KMS-11 (cell line): ENCODE measurements at regions not wholly inside any gene's neighbourhood (a gene's known extent, or its start where the extent isn't known, plus 50 kb on each side); places are given as distances from the start of the nearest gene placed in this dataset.

ENCODE experiments used
- H2AFZ ChIP-seq: fragments of 200-600 bp; sonication (generic); 2 replicates; pipeline ENCODE4 v1.6.1; 2016; ENCODE audit warnings: antibody characterized with exemption, mixed run types, low read depth
- H3K27ac ChIP-seq: fragments of 200-600 bp; sonication (generic); 2 replicates; pipeline ENCODE4 v1.6.1; 2016; ENCODE audit warnings: mild to moderate bottlenecking, mixed run types
- H3K27me3 ChIP-seq: fragments of 200-600 bp; sonication (generic); 2 replicates; pipeline ENCODE4 v1.6.1; 2017; ENCODE audit warnings: mild to moderate bottlenecking, low read depth, mixed run types, moderate library complexity; ENCODE audit not compliant: insufficient read depth
- H3K36me3 ChIP-seq: fragments of 200-600 bp; sonication (generic); 2 replicates; pipeline ENCODE4 v1.6.1; 2017; ENCODE audit warnings: mild to moderate bottlenecking, mixed run types; ENCODE audit not compliant: insufficient read depth
- H3K4me1 ChIP-seq: fragments of 200-600 bp; sonication (generic); 2 replicates; pipeline ENCODE4 v1.6.1; 2016; ENCODE audit warnings: mild to moderate bottlenecking, low read depth, mixed run types; ENCODE audit not compliant: poor library complexity, severe bottlenecking
- H3K4me2 ChIP-seq: fragments of 200-600 bp; sonication (generic); 2 replicates; pipeline ENCODE4 v1.7.0; 2016; ENCODE audit warnings: mild to moderate bottlenecking, mixed run types
- H3K4me3 ChIP-seq: fragments of 200-600 bp; sonication (generic); IDR thresholded peaks from 2 replicates; pipeline ENCODE4 v1.6.1; 2017; ENCODE audit warnings: low read depth, low read length, mixed read lengths; ENCODE audit not compliant: insufficient read depth
- H3K79me2 ChIP-seq: fragments of 200-600 bp; sonication (generic); 2 replicates; pipeline ENCODE4 v1.6.1; 2016; ENCODE audit warnings: low read depth, mixed run types; ENCODE audit not compliant: insufficient read depth
- H3K9ac ChIP-seq: fragments of 200-600 bp; sonication (generic); 2 replicates; pipeline ENCODE4 v1.6.1; 2016; ENCODE audit warnings: mild to moderate bottlenecking, mixed run types
- H4K20me1 ChIP-seq: fragments of 200-600 bp; sonication (generic); 2 replicates; pipeline ENCODE4 v1.6.1; 2016; ENCODE audit warnings: mild to moderate bottlenecking, mixed run types; ENCODE audit not compliant: insufficient read depth
- CTCF ChIP-seq: fragments of 200-600 bp; sonication (generic); conservative IDR thresholded peaks from 2 replicates; pipeline ENCODE4 v1.6.1; 2017; ENCODE audit warnings: low read depth, mild to moderate bottlenecking, antibody characterized with exemption, low read length, moderate library complexity, mixed read lengths

GRCh38 chr12:83476006-83476405 is 789.3 kb downstream of the TMTC2 start:
- no peaks in the 10 kb centered on the region for H3K36me3 ChIP-seq
- no peak overlapping the region for H3K4me2 ChIP-seq
- H4K20me1 ChIP-seq, result no peaks in the 10 kb centered on the region
- no peaks in the 10 kb centered on the region for H3K27me3 ChIP-seq
- TF ChIP-seq CTCF, result no peak
- H3K27ac ChIP-seq, result no peak overlapping the region
- no peaks in the 10 kb centered on the region for H3K79me2 ChIP-seq
- H2AFZ ChIP-seq, result no peak overlapping the region
- H3K4me1 ChIP-seq, result no peaks in the 10 kb centered on the region
- H3K4me3 ChIP-seq, result no peak overlapping the region
- no peak overlapping the region for H3K9ac ChIP-seq

- TF ChIP-seq CTCF, result no peak
- Histone ChIP-seq H3K79me2 (no peaks in the 10 kb centered on the region), H3K4me1 (no peaks in the 10 kb centered on the region)
These were observed 787.7 kb downstream of the TMTC2 start for GRCh38 chr12:83474369-83474768.

GRCh38 chr12:83473408-83474095 is 786.8 kb downstream of the TMTC2 start:
- Histone ChIP-seq H4K20me1 (no peaks in the 10 kb centered on the region), H3K9ac (no peak overlapping the region), H3K27me3 (no peaks in the 10 kb centered on the region), H3K4me1 (no peaks in the 10 kb centered on the region), H3K4me3 (no peak overlapping the region), H3K4me2 (no peak overlapping the region), H3K79me2 (no peaks in the 10 kb centered on the region), H2AFZ (no peak overlapping the region), H3K36me3 (no peaks in the 10 kb centered on the region), H3K27ac (no peak overlapping the region)
- TF ChIP-seq CTCF, result no peak

More at GRCh38 chr12:83474369-83474768, 787.7 kb downstream of the TMTC2 start:
- Histone ChIP-seq H3K36me3 (no peaks in the 10 kb centered on the region), H3K4me3 (no peak overlapping the region), H4K20me1 (no peaks in the 10 kb centered on the region), H3K27me3 (no peaks in the 10 kb centered on the region), H3K4me2 (no peak overlapping the region), H3K27ac (no peak overlapping the region), H3K9ac (no peak overlapping the region), H2AFZ (no peak overlapping the region)

GRCh38 chr12:83472772-83473171 is 786.1 kb downstream of the TMTC2 start:
- Histone ChIP-seq H2AFZ (no peak overlapping the region), H3K9ac (no peak overlapping the region), H4K20me1 (no peaks in the 10 kb centered on the region), H3K27me3 (no peaks in the 10 kb centered on the region), H3K4me1 (no peaks in the 10 kb centered on the region), H3K36me3 (no peaks in the 10 kb centered on the region), H3K4me3 (no peak overlapping the region), H3K4me2 (no peak overlapping the region), H3K27ac (no peak overlapping the region), H3K79me2 (no peaks in the 10 kb centered on the region)
- no peak for TF ChIP-seq CTCF
